ENCODE measurements at regions not wholly inside any gene's neighbourhood (a gene's known extent, or its start where the extent isn't known, plus 50 kb on each side); places are given as distances from the start of the nearest gene placed in this dataset.

- no peak for TF ChIP-seq CTCF (IDR thresholded peaks at IDR 0.05)
- TF ChIP-seq EZH2 (IDR thresholded peaks at IDR 0.05) = no peak
- no peak for TF ChIP-seq EZH2phosphoT487 (IDR thresholded peaks at IDR 0.05)
Observed at GRCh38 chr13:40204246-40204645, 462.2 kb downstream of the FOXO1 start.
